GM12878 (cell line): ENCODE measurements at regions not wholly inside any gene's neighbourhood (a gene's known extent, or its start where the extent isn't known, plus 50 kb on each side); places are given as distances from the start of the nearest gene placed in this dataset.

ENCODE experiments used
- ATAC-seq: fragments of 200-7000 bp; cut with Tn5 transposase; 3 replicates; pipeline ENCODE4 v1.9.1; 2020; ENCODE audit warnings: mild to moderate bottlenecking, moderate library complexity
- BruUV-seq: library from RNA; stranded (reverse); fragments of 400-500 nt; replicated peaks from 2 replicates; lab custom pipeline; 2021; lab: Mats Ljungman, UMichigan
- CTCF ChIA-PET: fragments of 300-600 bp; sonication (Branson Sonifier 250); formaldehyde crosslinking; extraction: SDS; loops from one replicate; lab custom pipeline; 2021; ENCODE audit warnings: inconsistent platforms; lab: Yijun Ruan, JAX
- POLR2A ChIA-PET: fragments of 350-600 bp; formaldehyde crosslinking; extraction: SDS; loops from one replicate; lab custom pipeline; 2021; ENCODE audit warnings: inconsistent platforms; lab: Charles Lee
- RAD21 ChIA-PET: fragments of 300-600 bp; sonication (Branson Sonifier 250); formaldehyde crosslinking; loops from one replicate; lab custom pipeline; 2023; ENCODE audit warnings: antibody characterized with exemption; ENCODE audit not compliant: unreplicated experiment; lab: Charles Lee
- SMC1A ChIA-PET: fragments of 300-600 bp; sonication (Branson Sonifier 250); formaldehyde crosslinking; loops from one replicate; lab custom pipeline; 2023; ENCODE audit not compliant: unreplicated experiment, uncharacterized antibody; lab: Charles Lee
- DNase-seq: peaks from one replicate; pipeline ENCODE4 v3.0.0-alpha.2; 2011; ENCODE audit warnings: low read depth, low spot score
- FAIRE-seq: peaks from 3 replicates; lab custom pipeline; 2011; peaks lifted over from hg19 to GRCh38; lab: Jason Lieb, UNC
- H2AFZ ChIP-seq: 2 replicates; pipeline ENCODE4 v1.6.0; 2011; ENCODE audit warnings: low read depth, low read length, control low read depth; ENCODE audit not compliant: control insufficient read depth
- H3K27ac ChIP-seq: 2 replicates; pipeline ENCODE4 v1.5.1; 2011; ENCODE audit warnings: control low read depth; ENCODE audit not compliant: control insufficient read depth, insufficient read depth
- H3K27me3 ChIP-seq, 2 experiments: replicated peaks in 1 of 2; 2 replicates each; pipeline versions ENCODE4 v1.6.0 to v1.6.1; 2011; ENCODE audit warnings: low read length in 1 of 2; ENCODE audit not compliant: control insufficient read depth in 2 of 2, insufficient read depth in 2 of 2
- H3K36me3 ChIP-seq, 2 experiments: 2 replicates each; pipeline ENCODE4 v1.5.1; 2011; ENCODE audit warnings: low read length in 1 of 2; ENCODE audit not compliant: control insufficient read depth in 2 of 2, insufficient read depth in 2 of 2
- H3K4me1 ChIP-seq: 2 replicates; pipeline ENCODE4 v1.6.1; 2011; ENCODE audit warnings: mild to moderate bottlenecking, low read length, moderate library complexity, mixed read lengths; ENCODE audit not compliant: control insufficient read depth, insufficient read depth
- H3K4me2 ChIP-seq: 2 replicates; pipeline ENCODE4 v1.6.0; 2011; ENCODE audit warnings: control low read depth; ENCODE audit not compliant: control insufficient read depth, insufficient read depth
- H3K4me3 ChIP-seq: fragments of 200-600 bp; sonication (generic); 2 replicates; pipeline ENCODE4 v1.5.1; 2016
- H3K79me2 ChIP-seq: 2 replicates; pipeline ENCODE4 v1.6.0; 2011; ENCODE audit warnings: low read length; ENCODE audit not compliant: control insufficient read depth, insufficient read depth
- H3K9ac ChIP-seq: 2 replicates; pipeline ENCODE4 v1.8.0; 2011; ENCODE audit warnings: low read length, control low read depth, mixed read lengths; ENCODE audit not compliant: control insufficient read depth, insufficient read depth
- H3K9me3 ChIP-seq: replicated peaks from 3 replicates; pipeline ENCODE4 v1.5.1; 2011; ENCODE audit warnings: mild to moderate bottlenecking, low read length; ENCODE audit not compliant: control insufficient read depth, insufficient read depth
- H4K20me1 ChIP-seq: 2 replicates; pipeline ENCODE4 v1.6.0; 2011; ENCODE audit not compliant: control insufficient read depth, insufficient read depth
- ASH2L ChIP-seq: fragments of 300-600, 200-600 bp; sonication (generic); IDR thresholded peaks from 2 replicates; pipeline ENCODE4 v1.6.1; 2017; ENCODE audit warnings: low read depth, mild to moderate bottlenecking, borderline replicate concordance
- BHLHE40 ChIP-seq, 2 experiments: fragments of 450-650 bp in 1 of 2; IDR thresholded peaks; 2 replicates each; pipeline ENCODE4 v1.6.1; 2011 to 2017; ENCODE audit warnings: low read depth in 2 of 2, borderline replicate concordance in 1 of 2, improper control_type of control experiment in 1 of 2, low read length in 1 of 2, mild to moderate bottlenecking in 1 of 2
- CREM ChIP-seq: IDR thresholded peaks from 2 replicates; pipeline ENCODE4 v1.6.1; 2014; ENCODE audit warnings: antibody characterized with exemption, low read depth
- EED ChIP-seq: sonication (generic); IDR thresholded peaks from 2 replicates; pipeline ENCODE4 v1.6.1; 2016; ENCODE audit warnings: antibody characterized with exemption, low read depth
- JUNB ChIP-seq: IDR thresholded peaks from 2 replicates; pipeline ENCODE4 v1.6.1; 2016; ENCODE audit warnings: antibody characterized with exemption, mild to moderate bottlenecking
- SRF ChIP-seq, 2 experiments: IDR thresholded peaks; 2 replicates each; pipeline ENCODE4 v1.6.1; 2011; ENCODE audit warnings: low read depth in 2 of 2, low read length in 2 of 2, mild to moderate bottlenecking in 1 of 2, moderate library complexity in 1 of 2
- STAT1 ChIP-seq: fragments of 450-650 bp; conservative IDR thresholded peaks from 2 replicates; pipeline ENCODE4 v1.6.1; 2014; ENCODE audit warnings: antibody characterized with exemption, mild to moderate bottlenecking
- WGBS: methylation state at CpG from one replicate; pipeline ENCODE4 v1.1.6; 2016; ENCODE audit warnings: low lambda C conversion rate; ENCODE audit not compliant: insufficient replicate concordance, insufficient coverage; ENCODE audit errors: missing lambda C conversion rate; 5-methylcytosine and 5-hydroxymethylcytosine counted together
- in situ Hi-C: fragments of 300-500 bp; cut with MboI; formaldehyde crosslinking; loops from 9 replicates; pipeline ENCODE4 v1.14.3; 2018; ENCODE audit warnings: mixed read lengths
- intact Hi-C: fragments of 100-400 bp; cut with micrococcal nuclease; formaldehyde crosslinking; loops from one replicate; pipeline ENCODE4 v1.14.2; 2022; ENCODE audit not compliant: unreplicated experiment
- TF ChIP-seq, protein P1 (sequence below): fragments of 450-650 bp; IDR thresholded peaks from 2 replicates; pipeline ENCODE4 v1.6.1; 2018; ENCODE audit warnings: borderline replicate concordance, mild to moderate bottlenecking; ENCODE audit not compliant: partially characterized antibody
- TF ChIP-seq, protein P2 (sequence below): fragments of 150-350 bp; IDR thresholded peaks from 2 replicates; pipeline ENCODE4 v1.6.1; 2016; ENCODE audit warnings: low read depth, low read length

DNA sequence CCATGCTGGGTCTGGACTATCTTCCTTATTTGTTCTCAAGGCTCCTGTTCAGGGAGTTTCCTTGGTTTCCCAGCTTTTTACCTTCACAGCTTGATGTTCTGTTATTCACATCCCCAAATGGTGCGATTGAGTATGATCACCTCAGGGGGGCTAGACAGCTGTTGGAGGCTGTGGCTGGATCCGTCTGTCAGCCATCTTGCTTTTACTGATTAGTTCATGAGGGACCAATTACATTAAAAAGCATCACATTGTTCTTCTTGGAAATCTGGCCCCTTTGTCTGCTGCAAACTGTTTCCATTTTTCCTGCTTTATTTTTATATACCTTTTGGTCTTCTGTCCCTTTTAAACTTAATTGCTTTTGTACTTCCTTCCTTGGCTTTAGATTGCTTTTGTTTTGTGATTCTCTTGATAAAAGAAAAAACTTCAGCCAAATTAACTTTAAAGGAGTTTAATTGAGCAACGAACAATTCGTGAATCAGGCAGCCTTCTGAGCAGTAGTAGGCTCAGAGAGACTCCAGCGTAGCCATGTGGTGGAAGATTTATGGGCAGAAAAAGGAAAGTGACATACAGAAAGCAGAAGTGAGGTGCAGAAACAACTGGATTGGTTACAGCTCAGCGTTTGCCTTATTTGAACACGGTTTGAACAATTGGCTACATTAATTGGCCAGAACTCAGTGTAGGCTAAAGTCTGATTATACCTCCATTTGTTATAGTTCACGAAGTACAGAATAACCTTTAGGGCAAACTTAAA is 208.7 kb downstream of the AEBP2 start (continued):
- TF ChIP-seq EED (no peak), JUNB (no peak), CREM (no peak), SRF (IDR thresholded peaks at IDR 0.05; ENCODE audit: low read depth in 2 of 2, low read length in 2 of 2) (0 out of 4 replicates have a peak, but pooled peaks of 1 of the 2 experiments have one; percentile 20), STAT1 (no peak), ASH2L (no peak), BHLHE40 (IDR thresholded peaks at IDR 0.05; ENCODE audit: borderline replicate concordance in 1 of 2, low read depth in 2 of 2, low read length in 1 of 2) (no peak)
- TF ChIP-seq, protein P1, sequence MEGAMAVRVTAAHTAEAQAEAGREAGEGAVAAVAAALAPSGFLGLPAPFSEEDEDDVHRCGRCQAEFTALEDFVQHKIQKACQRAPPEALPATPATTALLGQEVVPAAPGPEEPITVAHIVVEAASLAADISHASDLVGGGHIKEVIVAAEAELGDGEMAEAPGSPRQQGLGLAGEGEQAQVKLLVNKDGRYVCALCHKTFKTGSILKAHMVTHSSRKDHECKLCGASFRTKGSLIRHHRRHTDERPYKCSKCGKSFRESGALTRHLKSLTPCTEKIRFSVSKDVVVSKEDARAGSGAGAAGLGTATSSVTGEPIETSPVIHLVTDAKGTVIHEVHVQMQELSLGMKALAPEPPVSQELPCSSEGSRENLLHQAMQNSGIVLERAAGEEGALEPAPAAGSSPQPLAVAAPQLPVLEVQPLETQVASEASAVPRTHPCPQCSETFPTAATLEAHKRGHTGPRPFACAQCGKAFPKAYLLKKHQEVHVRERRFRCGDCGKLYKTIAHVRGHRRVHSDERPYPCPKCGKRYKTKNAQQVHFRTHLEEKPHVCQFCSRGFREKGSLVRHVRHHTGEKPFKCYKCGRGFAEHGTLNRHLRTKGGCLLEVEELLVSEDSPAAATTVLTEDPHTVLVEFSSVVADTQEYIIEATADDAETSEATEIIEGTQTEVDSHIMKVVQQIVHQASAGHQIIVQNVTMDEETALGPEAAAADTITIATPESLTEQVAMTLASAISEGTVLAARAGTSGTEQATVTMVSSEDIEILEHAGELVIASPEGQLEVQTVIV = no peak

DNA sequence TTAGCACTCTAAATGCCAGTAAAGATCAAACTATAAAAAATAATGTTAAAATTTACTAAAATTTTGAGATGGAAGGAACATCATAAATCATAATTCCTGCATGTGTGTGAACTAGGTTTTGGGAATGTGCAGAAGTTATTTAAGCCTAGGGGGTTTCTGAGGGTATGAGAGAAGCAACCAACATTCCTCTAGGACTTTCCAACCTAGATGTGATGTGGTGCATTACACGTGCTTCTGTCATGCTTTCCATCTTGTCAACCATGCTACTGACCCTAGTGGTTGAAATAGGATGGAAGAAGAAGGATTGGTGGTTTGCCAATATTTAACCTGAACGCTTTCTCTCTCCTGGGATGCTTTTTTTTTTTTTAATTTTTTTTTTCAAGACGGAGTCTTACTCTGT is 209.3 kb downstream of the AEBP2 start:
- ChIA-PET CTCF (no interaction called here), SMC1A (no interaction called here), POLR2A (no interaction called here), RAD21 (no interaction called here)
- Histone ChIP-seq H3K79me2 (no peaks in the 10 kb centered on the region), H3K4me2 (no peak overlapping the region), H2AFZ (no peak overlapping the region), H3K27me3 (no peaks in the 10 kb centered on the region), H4K20me1 (no peaks in the 10 kb centered on the region), H3K36me3 (no peaks in the 10 kb centered on the region), H3K4me1 (no peaks in the 10 kb centered on the region), H3K9me3 (peaks cover 3% of the 10 kb centered on the region; the same call in 2 of the 3 replicates), H3K9ac (no peak overlapping the region), H3K27ac (no peak overlapping the region), H3K4me3 (no peak overlapping the region)
- in situ Hi-C loops (no loop called here), intact Hi-C loops (no loop called here)
- TF ChIP-seq, protein P2, sequence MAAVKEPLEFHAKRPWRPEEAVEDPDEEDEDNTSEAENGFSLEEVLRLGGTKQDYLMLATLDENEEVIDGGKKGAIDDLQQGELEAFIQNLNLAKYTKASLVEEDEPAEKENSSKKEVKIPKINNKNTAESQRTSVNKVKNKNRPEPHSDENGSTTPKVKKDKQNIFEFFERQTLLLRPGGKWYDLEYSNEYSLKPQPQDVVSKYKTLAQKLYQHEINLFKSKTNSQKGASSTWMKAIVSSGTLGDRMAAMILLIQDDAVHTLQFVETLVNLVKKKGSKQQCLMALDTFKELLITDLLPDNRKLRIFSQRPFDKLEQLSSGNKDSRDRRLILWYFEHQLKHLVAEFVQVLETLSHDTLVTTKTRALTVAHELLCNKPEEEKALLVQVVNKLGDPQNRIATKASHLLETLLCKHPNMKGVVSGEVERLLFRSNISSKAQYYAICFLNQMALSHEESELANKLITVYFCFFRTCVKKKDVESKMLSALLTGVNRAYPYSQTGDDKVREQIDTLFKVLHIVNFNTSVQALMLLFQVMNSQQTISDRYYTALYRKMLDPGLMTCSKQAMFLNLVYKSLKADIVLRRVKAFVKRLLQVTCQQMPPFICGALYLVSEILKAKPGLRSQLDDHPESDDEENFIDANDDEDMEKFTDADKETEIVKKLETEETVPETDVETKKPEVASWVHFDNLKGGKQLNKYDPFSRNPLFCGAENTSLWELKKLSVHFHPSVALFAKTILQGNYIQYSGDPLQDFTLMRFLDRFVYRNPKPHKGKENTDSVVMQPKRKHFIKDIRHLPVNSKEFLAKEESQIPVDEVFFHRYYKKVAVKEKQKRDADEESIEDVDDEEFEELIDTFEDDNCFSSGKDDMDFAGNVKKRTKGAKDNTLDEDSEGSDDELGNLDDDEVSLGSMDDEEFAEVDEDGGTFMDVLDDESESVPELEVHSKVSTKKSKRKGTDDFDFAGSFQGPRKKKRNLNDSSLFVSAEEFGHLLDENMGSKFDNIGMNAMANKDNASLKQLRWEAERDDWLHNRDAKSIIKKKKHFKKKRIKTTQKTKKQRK = no peak
- DNase-seq (no peak), FAIRE-seq (no peak), ATAC-seq (no peak)
- no TSS peak for BruUV-seq
- WGBS = 50% methylated on average over 3 of the region's 3 CpGs
